ENCODE measurements at regions not wholly inside any gene's neighbourhood (a gene's known extent, or its start where the extent isn't known, plus 50 kb on each side); places are given as distances from the start of the nearest gene placed in this dataset.

- TF ChIP-seq CTCF (IDR thresholded peaks at IDR 0.05) (no peak), POLR2A (IDR thresholded peaks at IDR 0.05) (no peak)
Measured at GRCh38 chr14:95452176-95452892, 64.1 kb downstream of the SYNE3 start.

Data from lower leg skin (tissue), 3 donors.